ENCODE measurements at regions not wholly inside any gene's neighbourhood (a gene's known extent, or its start where the extent isn't known, plus 50 kb on each side); places are given as distances from the start of the nearest gene placed in this dataset.

DNA sequence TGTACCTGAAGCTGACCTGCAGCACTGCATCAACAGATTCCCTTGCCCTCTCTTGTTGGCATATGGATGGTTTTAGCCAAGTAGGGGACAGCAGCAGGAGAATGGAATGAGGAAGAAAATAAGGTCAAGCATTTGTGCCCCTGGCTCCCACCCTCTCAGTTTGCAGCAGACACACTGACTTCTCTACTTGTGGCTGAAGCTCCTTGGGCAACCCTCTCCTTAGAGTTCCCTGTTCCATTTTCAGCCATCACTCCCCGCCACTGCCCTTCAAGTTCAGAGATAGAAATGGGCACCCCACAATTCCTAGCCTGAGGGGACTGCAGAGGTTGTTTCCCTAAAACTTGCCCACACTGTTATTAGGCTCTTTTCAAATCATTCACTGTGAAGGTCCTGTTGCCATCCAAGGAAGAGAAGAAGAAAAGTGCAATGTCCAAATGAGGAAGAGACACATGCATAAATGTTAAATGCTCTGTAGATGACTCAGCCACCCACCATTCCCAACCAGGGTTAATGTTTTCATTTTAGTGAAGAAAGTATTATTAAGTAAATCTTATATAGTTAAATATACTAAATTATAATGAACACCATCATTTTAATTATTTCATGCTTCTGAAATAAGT lies 295.9 kb upstream of the UBE2E2 start:
- H3K27ac Mint-ChIP-seq (ENCODE audit: unreplicated experiment): no peak overlapping the region
- TF ChIP-seq, protein P1, sequence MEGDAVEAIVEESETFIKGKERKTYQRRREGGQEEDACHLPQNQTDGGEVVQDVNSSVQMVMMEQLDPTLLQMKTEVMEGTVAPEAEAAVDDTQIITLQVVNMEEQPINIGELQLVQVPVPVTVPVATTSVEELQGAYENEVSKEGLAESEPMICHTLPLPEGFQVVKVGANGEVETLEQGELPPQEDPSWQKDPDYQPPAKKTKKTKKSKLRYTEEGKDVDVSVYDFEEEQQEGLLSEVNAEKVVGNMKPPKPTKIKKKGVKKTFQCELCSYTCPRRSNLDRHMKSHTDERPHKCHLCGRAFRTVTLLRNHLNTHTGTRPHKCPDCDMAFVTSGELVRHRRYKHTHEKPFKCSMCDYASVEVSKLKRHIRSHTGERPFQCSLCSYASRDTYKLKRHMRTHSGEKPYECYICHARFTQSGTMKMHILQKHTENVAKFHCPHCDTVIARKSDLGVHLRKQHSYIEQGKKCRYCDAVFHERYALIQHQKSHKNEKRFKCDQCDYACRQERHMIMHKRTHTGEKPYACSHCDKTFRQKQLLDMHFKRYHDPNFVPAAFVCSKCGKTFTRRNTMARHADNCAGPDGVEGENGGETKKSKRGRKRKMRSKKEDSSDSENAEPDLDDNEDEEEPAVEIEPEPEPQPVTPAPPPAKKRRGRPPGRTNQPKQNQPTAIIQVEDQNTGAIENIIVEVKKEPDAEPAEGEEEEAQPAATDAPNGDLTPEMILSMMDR (IDR thresholded peaks at IDR 0.05; ENCODE audit: unreplicated experiment): no peak
- H3K9me3 Mint-ChIP-seq (ENCODE audit: unreplicated experiment): no peaks in the 10 kb centered on the region
- DNase-seq (ENCODE audit: low spot score): no peak
- no peaks in the 10 kb centered on the region for H3K36me3 Mint-ChIP-seq (ENCODE audit: low read depth, unreplicated experiment)
- H3K4me1 Mint-ChIP-seq (ENCODE audit: unreplicated experiment): no peaks in the 10 kb centered on the region
- peaks cover 1% of the 10 kb centered on the region for H3K27me3 Mint-ChIP-seq (ENCODE audit: unreplicated experiment)
- no peak overlapping the region for H3K4me3 Mint-ChIP-seq (ENCODE audit: unreplicated experiment)

DNA sequence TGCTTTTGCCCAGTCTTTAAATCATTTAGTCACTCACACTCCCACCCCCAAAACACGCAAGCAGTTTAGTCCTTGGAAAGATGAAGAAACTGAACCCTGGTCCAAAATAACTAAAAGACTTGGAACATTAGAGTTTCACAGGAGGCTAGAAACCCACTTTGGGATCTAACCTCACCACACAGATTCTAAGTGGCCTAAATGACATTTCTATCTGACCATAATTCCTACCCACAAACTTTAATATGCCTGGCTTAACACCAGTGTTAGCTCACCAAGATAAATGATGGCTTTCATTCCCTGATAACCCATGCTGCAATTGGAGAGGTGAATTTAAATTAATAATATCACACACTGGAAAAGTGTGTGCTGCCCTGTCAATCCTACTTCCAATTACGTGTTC lies 295.3 kb upstream of the UBE2E2 start:
- no peak overlapping the region for H3K27ac Mint-ChIP-seq (ENCODE audit: unreplicated experiment)
- no peaks in the 10 kb centered on the region for H3K4me1 Mint-ChIP-seq (ENCODE audit: unreplicated experiment)
- H3K27me3 Mint-ChIP-seq (ENCODE audit: unreplicated experiment): no peaks in the 10 kb centered on the region
- H3K9me3 Mint-ChIP-seq (ENCODE audit: unreplicated experiment): no peaks in the 10 kb centered on the region
- H3K36me3 Mint-ChIP-seq (ENCODE audit: low read depth, unreplicated experiment): no peaks in the 10 kb centered on the region
- TF ChIP-seq, protein P1 (IDR thresholded peaks at IDR 0.05; ENCODE audit: unreplicated experiment): no peak
- H3K4me3 Mint-ChIP-seq (ENCODE audit: unreplicated experiment): no peak overlapping the region
- DNase-seq (ENCODE audit: low spot score): no peak

DNA sequence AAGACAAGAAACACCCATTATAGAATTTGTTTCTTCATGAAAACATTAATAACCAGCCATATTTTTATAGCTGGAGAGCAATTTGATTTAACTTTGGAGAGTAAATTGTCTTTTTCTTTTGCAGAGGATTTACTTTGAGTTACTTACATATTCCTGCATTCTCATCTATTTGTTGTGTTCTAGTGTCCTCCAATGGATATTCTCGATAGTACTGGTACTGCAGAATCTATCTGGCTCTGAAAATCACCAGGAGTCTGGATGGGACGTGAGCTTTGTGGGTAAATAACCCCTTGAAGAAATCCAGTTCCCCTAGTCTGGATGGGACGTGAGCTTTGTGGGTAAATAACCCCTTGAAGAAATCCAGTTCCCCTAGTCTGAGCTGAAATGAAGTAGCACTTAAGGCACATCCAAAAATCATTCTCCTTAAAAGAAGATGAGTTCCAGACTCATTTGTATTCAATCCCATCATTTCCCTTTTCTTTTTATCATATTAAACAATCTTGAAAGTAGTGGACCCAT lies 294.1 kb upstream of the UBE2E2 start:
- Mint-ChIP-seq H3K27ac (ENCODE audit: unreplicated experiment) (no peak overlapping the region), H3K36me3 (ENCODE audit: low read depth, unreplicated experiment) (no peaks in the 10 kb centered on the region), H3K9me3 (ENCODE audit: unreplicated experiment) (no peaks in the 10 kb centered on the region), H3K27me3 (ENCODE audit: unreplicated experiment) (no peaks in the 10 kb centered on the region), H3K4me1 (ENCODE audit: unreplicated experiment) (no peaks in the 10 kb centered on the region), H3K4me3 (ENCODE audit: unreplicated experiment) (no peak overlapping the region)
- DNase-seq (ENCODE audit: low spot score): no peak
- TF ChIP-seq, protein P1 (IDR thresholded peaks at IDR 0.05; ENCODE audit: unreplicated experiment): no peak

DNA sequence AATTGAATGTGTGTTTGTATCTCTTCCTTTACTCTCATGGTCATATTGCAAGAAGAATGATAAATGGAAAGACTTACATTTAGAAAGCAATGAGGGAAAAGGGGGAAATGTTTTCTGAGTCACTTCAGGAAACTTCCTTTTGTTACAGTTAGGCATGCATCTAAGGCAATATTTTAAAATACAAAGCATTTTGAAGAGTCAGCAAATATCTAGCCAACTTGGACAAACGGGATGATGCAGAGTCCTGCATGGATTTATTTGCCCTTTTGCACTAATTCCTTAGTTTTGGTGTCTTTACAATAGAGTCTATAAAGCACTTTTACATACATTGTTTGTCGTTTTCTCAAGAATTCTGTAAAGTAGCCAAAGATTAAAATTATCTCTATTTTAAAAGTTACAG lies 286.2 kb upstream of the UBE2E2 start:
- no peak overlapping the region for H3K27ac Mint-ChIP-seq (ENCODE audit: unreplicated experiment)

DNA sequence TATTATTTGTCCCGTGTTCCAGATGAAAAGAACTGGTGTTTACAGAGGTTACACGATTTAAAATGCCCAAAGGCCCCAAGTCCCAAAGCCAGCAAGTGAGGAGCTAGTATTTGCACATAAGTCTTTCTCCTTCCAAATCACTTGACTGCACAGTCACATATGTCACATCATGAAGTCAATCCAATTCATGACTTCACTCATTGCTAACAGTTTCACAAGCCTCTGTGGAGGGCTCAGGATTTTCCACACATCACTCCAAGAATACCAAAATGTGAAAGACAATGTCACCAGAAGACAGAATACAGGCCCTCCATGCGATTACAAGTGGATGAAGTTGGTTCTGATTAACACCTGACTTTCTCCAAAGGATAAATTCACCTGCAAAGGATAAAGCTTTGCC lies 283.1 kb upstream of the UBE2E2 start:
- Mint-ChIP-seq H3K4me1 (ENCODE audit: unreplicated experiment) (peaks cover 6% of the 10 kb centered on the region), H3K4me3 (ENCODE audit: unreplicated experiment) (no peak overlapping the region), H3K9me3 (ENCODE audit: unreplicated experiment) (no peaks in the 10 kb centered on the region), H3K27ac (ENCODE audit: unreplicated experiment) (no peak overlapping the region), H3K27me3 (ENCODE audit: unreplicated experiment) (no peaks in the 10 kb centered on the region), H3K36me3 (ENCODE audit: low read depth, unreplicated experiment) (no peaks in the 10 kb centered on the region)
- no peak for DNase-seq (ENCODE audit: low spot score)
- TF ChIP-seq, protein P1 (IDR thresholded peaks at IDR 0.05; ENCODE audit: unreplicated experiment): no peak

More for the DNA sequence above, 286.2 kb upstream of the UBE2E2 start:
- TF ChIP-seq, protein P1 (IDR thresholded peaks at IDR 0.05; ENCODE audit: unreplicated experiment): no peak
- H3K27me3 Mint-ChIP-seq (ENCODE audit: unreplicated experiment): no peaks in the 10 kb centered on the region
- H3K4me3 Mint-ChIP-seq (ENCODE audit: unreplicated experiment): no peak overlapping the region
- H3K4me1 Mint-ChIP-seq (ENCODE audit: unreplicated experiment): peaks cover 6% of the 10 kb centered on the region
- H3K9me3 Mint-ChIP-seq (ENCODE audit: unreplicated experiment): no peaks in the 10 kb centered on the region
- no peak for DNase-seq (ENCODE audit: low spot score)
- H3K36me3 Mint-ChIP-seq (ENCODE audit: low read depth, unreplicated experiment): no peaks in the 10 kb centered on the region

Data from endothelial cell (in vitro differentiated cells).